Cardiac muscle cell (in vitro differentiated cells and primary cell): ENCODE measurements at regions not wholly inside any gene's neighbourhood (a gene's known extent, or its start where the extent isn't known, plus 50 kb on each side); places are given as distances from the start of the nearest gene placed in this dataset.
A peak's percentile ranks its signal among the peaks of the same experiment; 100 is the strongest.
"Not testable (repeated sequence)": the region's sequence is repeated elsewhere in the genome, so short reads cannot be mapped to it uniquely, and the experiment has no call there.

Source experiments
- DNase-seq, 2 donors: peaks; one replicate each; pipeline versions ENCODE4 v3.0.0 to v3.0.0-alpha.2; 2010 to 2017; ENCODE audit warnings: low read depth in 1 of 2, low spot score in 1 of 2
- H3K27ac ChIP-seq: fragments of 200-600 bp; sonication (generic); 2 replicates; pipeline ENCODE4 v1.5.1; 2016
- H3K27me3 ChIP-seq: fragments of 200-600 bp; sonication (generic); 2 replicates; pipeline ENCODE4 v1.6.0; 2016; ENCODE audit warnings: control low read depth
- H3K36me3 ChIP-seq: fragments of 200-600 bp; sonication (generic); 2 replicates; pipeline ENCODE4 v1.5.1; 2016; ENCODE audit warnings: control low read depth
- H3K4me1 ChIP-seq: fragments of 200-600 bp; sonication (generic); 2 replicates; pipeline ENCODE4 v1.8.1; 2017; ENCODE audit warnings: low read depth, mild to moderate bottlenecking, mixed run types
- H3K4me3 ChIP-seq: fragments of 200-600 bp; sonication (generic); 2 replicates; pipeline ENCODE4 v1.5.1; 2016; ENCODE audit warnings: mild to moderate bottlenecking
- H3K9me3 ChIP-seq: fragments of 200-600 bp; sonication (generic); 2 replicates; pipeline ENCODE4 v1.5.1; 2017; ENCODE audit warnings: low read depth, mild to moderate bottlenecking, control low read depth
- CTCF ChIP-seq: IDR thresholded peaks from 2 replicates; pipeline ENCODE4 v1.5.1; 2012; ENCODE audit warnings: low read depth, mild to moderate bottlenecking, low read length

DNA sequence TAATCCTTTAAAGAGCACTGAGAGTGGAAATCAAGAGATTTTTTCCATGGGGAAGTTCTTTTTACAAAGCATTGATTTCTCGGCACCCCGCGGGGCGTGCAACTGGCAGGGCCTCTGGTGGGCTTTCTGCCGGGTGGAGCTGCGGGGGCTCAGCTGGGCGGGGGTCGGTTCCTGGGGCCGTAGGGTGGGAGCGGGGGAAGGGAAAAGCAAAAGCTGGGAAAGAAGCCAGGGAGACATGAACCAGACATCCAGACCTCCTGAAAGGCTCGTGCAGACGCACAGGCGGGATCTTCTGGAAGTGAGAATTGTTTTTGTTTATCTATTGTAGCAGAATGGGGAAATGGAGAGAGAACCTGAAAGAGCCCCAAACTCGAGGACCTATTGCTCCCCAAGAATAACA, 235.2 kb downstream of the FAM72C start:
- no peak for TF ChIP-seq CTCF
- no peaks in the 10 kb centered on the region for H3K9me3 ChIP-seq
- H3K27me3 ChIP-seq, result no peaks in the 10 kb centered on the region
- H3K4me1 ChIP-seq, result no peaks in the 10 kb centered on the region
- H3K36me3 ChIP-seq, result no peaks in the 10 kb centered on the region
- DNase-seq, result peak in 1 of 2 donors; percentile 6
- no peak overlapping the region for H3K27ac ChIP-seq
- H3K4me3 ChIP-seq, result peak overlapping the region; percentile 33

- H3K9me3 ChIP-seq, result no peaks in the 10 kb centered on the region
- peak; percentile 3 to 25 for DNase-seq
- no peak for TF ChIP-seq CTCF
Measured at GRCh38 chr1:143735764-143736461, 235.9 kb downstream of the FAM72C start.

DNA sequence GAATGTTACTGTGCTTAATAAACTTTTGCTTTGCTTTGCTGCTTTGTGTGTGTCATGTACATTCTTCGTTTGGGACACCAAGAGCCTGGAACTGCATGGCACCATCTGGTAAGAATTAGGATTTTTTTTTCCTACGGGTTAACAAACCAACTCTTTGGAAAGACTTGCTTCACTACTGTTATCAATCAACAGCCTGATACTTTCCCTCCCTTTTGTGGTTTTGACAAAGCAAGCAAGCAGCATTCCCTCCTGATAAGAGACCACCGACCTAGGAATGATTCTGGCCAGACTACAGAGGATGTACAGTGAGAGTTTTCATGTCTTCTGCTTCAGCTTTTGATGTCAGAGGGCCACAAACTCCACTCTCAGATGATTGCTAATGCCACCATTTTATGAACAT, 237.5 kb downstream of the FAM72C start:
- H3K4me3 ChIP-seq, H3K9me3 ChIP-seq, H3K27me3 ChIP-seq, H3K4me1 ChIP-seq, H3K27ac ChIP-seq, H3K36me3 ChIP-seq: not testable (repeated sequence)
- peak in 1 of 2 donors; percentile 77 for DNase-seq

More at GRCh38 chr1:143735764-143736461, 235.9 kb downstream of the FAM72C start:
- Histone ChIP-seq H3K36me3 (no peaks in the 10 kb centered on the region), H3K4me3 (peak overlapping the region; percentile 33), H3K27me3 (no peaks in the 10 kb centered on the region), H3K4me1 (no peaks in the 10 kb centered on the region), H3K27ac (no peak overlapping the region)

- H3K4me3 ChIP-seq, H3K27me3 ChIP-seq, H3K4me1 ChIP-seq, H3K27ac ChIP-seq, DNase-seq, H3K36me3 ChIP-seq, H3K9me3 ChIP-seq: not testable (repeated sequence)
Measured at GRCh38 chr1:143730890-143731289, 240.9 kb downstream of the FAM72C start.

- DNase-seq, result peak in 1 of 2 donors; percentile 20
- H3K36me3 ChIP-seq, H3K4me3 ChIP-seq, H3K9me3 ChIP-seq, H3K4me1 ChIP-seq, H3K27me3 ChIP-seq: not testable (repeated sequence)
- H3K27ac ChIP-seq, result peak overlapping the region; percentile 71
Measured at GRCh38 chr1:143729449-143730111, 242.2 kb downstream of the FAM72C start.

DNA sequence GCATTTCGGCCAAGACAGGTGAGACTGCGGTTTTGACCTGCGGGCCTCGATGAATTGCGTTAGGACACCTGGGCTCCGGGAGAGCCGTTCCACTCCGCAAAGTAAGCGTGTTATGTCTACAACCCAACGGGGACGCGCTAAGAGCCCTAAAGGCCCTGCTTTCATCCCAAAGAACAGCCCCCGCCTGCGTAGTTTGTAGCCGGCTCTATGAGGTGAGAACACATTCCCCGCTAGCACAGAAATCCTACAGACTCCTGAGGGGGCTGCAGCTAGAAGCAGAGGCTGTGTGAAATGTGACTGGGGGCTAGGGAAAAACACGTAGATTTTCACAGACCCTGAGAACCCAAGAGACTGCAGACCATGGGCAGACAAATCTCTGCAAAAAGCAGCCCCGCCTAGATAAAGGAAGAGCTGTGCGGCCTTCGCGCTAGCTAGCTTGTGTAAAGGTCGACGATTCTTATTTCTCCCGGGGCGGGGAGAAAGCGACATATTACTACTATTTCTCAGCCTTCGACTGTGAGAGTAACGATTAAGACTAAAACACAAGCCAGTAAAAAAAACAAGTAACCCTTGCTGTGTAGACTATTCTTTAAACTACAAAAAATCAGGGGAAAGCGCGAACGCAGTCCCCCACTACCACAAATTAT, 242.9 kb downstream of the FAM72C start:
- H3K4me3 ChIP-seq, H3K4me1 ChIP-seq, DNase-seq, H3K36me3 ChIP-seq, H3K27me3 ChIP-seq, H3K9me3 ChIP-seq, H3K27ac ChIP-seq: not testable (repeated sequence)

- no peaks in the 10 kb centered on the region for H3K36me3 ChIP-seq
- no peak for DNase-seq
- no peak for TF ChIP-seq CTCF
Measured at GRCh38 chr1:143727263-143727662, 244.5 kb downstream of the FAM72C start.

More at GRCh38 chr1:143727263-143727662, 244.5 kb downstream of the FAM72C start:
- Histone ChIP-seq H3K4me1 (no peaks in the 10 kb centered on the region), H3K4me3 (no peak overlapping the region), H3K9me3 (no peaks in the 10 kb centered on the region), H3K27ac (no peak overlapping the region), H3K27me3 (no peaks in the 10 kb centered on the region)
